ENCODE measurements at regions not wholly inside any gene's neighbourhood (a gene's known extent, or its start where the extent isn't known, plus 50 kb on each side); places are given as distances from the start of the nearest gene placed in this dataset.
A peak's percentile ranks its signal among the peaks of the same experiment; 100 is the strongest.
"Not testable (repeated sequence)": the region's sequence is repeated elsewhere in the genome, so short reads cannot be mapped to it uniquely, and the experiment has no call there.

GRCh38 chrX:107296184-107296583 is 89.8 kb downstream of the DNAAF6 start:
- DNase-seq = not testable (repeated sequence)

GRCh38 chrX:107298276-107298675 is 91.9 kb downstream of the DNAAF6 start:
- DNase-seq = no peak

GRCh38 chrX:107301253-107301652 is 94.8 kb downstream of the DNAAF6 start:
- no peak for DNase-seq

GRCh38 chrX:107304141-107304540 is 97.7 kb downstream of the DNAAF6 start:
- no peak for DNase-seq

- no peak for DNase-seq
Measured at GRCh38 chrX:107323786-107324492, 117.5 kb downstream of the DNAAF6 start.

- DNase-seq = peak; percentile 48
Measured at GRCh38 chrX:107324493-107325310, 118.3 kb downstream of the DNAAF6 start.

GRCh38 chrX:107325467-107325866 is 119.1 kb downstream of the DNAAF6 start:
- no peak for DNase-seq

GRCh38 chrX:107348051-107348450 is 101.4 kb upstream of the FRMPD3 start:
- no peak for DNase-seq

- DNase-seq = no peak
Measured at GRCh38 chrX:107348990-107349389, 100.5 kb upstream of the FRMPD3 start.

- DNase-seq = peak; percentile 23
Measured at GRCh38 chrX:107355533-107355932, 93.9 kb upstream of the FRMPD3 start.

- DNase-seq = no peak
Measured at GRCh38 chrX:107360788-107361360, 88.6 kb upstream of the FRMPD3 start.

GRCh38 chrX:107370185-107370584 is 79.3 kb upstream of the FRMPD3 start:
- not testable (repeated sequence) for DNase-seq

GRCh38 chrX:107374132-107374531 is 75.3 kb upstream of the FRMPD3 start:
- DNase-seq = no peak

- DNase-seq = no peak
Measured at GRCh38 chrX:107374831-107375230, 74.6 kb upstream of the FRMPD3 start.

- not testable (repeated sequence) for DNase-seq
Measured at GRCh38 chrX:107376186-107376585, 73.3 kb upstream of the FRMPD3 start.

- DNase-seq = no peak
Measured at GRCh38 chrX:107384397-107385105, 64.9 kb upstream of the FRMPD3 start.

- no peak for DNase-seq
Measured at GRCh38 chrX:107389726-107390125, 59.7 kb upstream of the FRMPD3 start.

- not testable (repeated sequence) for DNase-seq
Measured at GRCh38 chrX:107393656-107394055, 55.8 kb upstream of the FRMPD3 start.

- no peak for DNase-seq
Measured at GRCh38 chrX:107396235-107396634, 53.2 kb upstream of the FRMPD3 start.

GRCh38 chrX:107396783-107397182 is 52.7 kb upstream of the FRMPD3 start:
- DNase-seq = no peak

- DNase-seq = no peak
Measured at GRCh38 chrX:107398115-107398514, 51.3 kb upstream of the FRMPD3 start.

All from NCI-H146 (cell line).